A673 (cell line): ENCODE measurements at regions not wholly inside any gene's neighbourhood (a gene's known extent, or its start where the extent isn't known, plus 50 kb on each side); places are given as distances from the start of the nearest gene placed in this dataset.

Experiments used
- BruUV-seq: library from RNA; stranded (reverse); fragments of 400-500 nt; replicated peaks from 2 replicates; lab custom pipeline; 2021; lab: Mats Ljungman, UMichigan
- CTCF ChIA-PET: fragments of 300-600 bp; sonication (Branson Sonifier 250); formaldehyde crosslinking; loops from one replicate; lab custom pipeline; 2022; ENCODE audit warnings: antibody characterized with exemption; lab: Charles Lee
- POLR2A ChIA-PET: fragments of 300-600 bp; sonication (Branson Sonifier 250); formaldehyde crosslinking; loops from one replicate; lab custom pipeline; 2022; ENCODE audit warnings: antibody characterized with exemption; ENCODE audit not compliant: low non-redundant PET; lab: Charles Lee
- DNase-seq: peaks from one replicate; pipeline ENCODE4 v3.0.0-alpha.2; 2015; ENCODE audit warnings: low spot score
- H3K27ac ChIP-seq: fragments of 200-600 bp; sonication (generic); 2 replicates; pipeline ENCODE4 v1.5.1; 2016; ENCODE audit warnings: mixed run types, low read depth, mild to moderate bottlenecking, mixed read lengths, antibody characterized with exemption, low read length; ENCODE audit not compliant: poor library complexity, severe bottlenecking
- H3K27me3 ChIP-seq: fragments of 200-600 bp; sonication (generic); replicated peaks from 2 replicates; pipeline ENCODE4 v1.6.1; 2017; ENCODE audit warnings: mixed run types, low read depth, mild to moderate bottlenecking, mixed read lengths, antibody characterized with exemption, low read length; ENCODE audit not compliant: insufficient read depth, poor library complexity
- H3K36me3 ChIP-seq: fragments of 200-600 bp; sonication (generic); 2 replicates; pipeline ENCODE4 v1.6.1; 2016; ENCODE audit warnings: mixed run types, mild to moderate bottlenecking, mixed read lengths, antibody characterized with exemption, low read length; ENCODE audit not compliant: insufficient read depth, poor library complexity, severe bottlenecking
- H3K4me1 ChIP-seq: fragments of 200-600 bp; sonication (generic); 2 replicates; pipeline ENCODE4 v1.6.1; 2017; ENCODE audit warnings: mixed run types, mild to moderate bottlenecking, mixed read lengths, antibody characterized with exemption, low read length; ENCODE audit not compliant: insufficient read depth, poor library complexity, severe bottlenecking
- H3K4me3 ChIP-seq: fragments of 200-600 bp; sonication (generic); 2 replicates; pipeline ENCODE4 v1.5.1; 2016; ENCODE audit warnings: low read depth, mixed run types, mild to moderate bottlenecking, mixed read lengths, low read length; ENCODE audit not compliant: poor library complexity, severe bottlenecking
- H3K9me3 ChIP-seq: fragments of 200-600 bp; sonication (generic); 2 replicates; pipeline ENCODE4 v1.6.1; 2016; ENCODE audit warnings: mixed run types, low read depth, mild to moderate bottlenecking, mixed read lengths, antibody characterized with exemption, low read length; ENCODE audit not compliant: poor library complexity, severe bottlenecking
- EZH2 ChIP-seq: fragments of 200-600 bp; sonication (generic); IDR thresholded peaks from 2 replicates; pipeline ENCODE4 v1.6.1; 2017; ENCODE audit warnings: borderline replicate concordance, low read depth, mild to moderate bottlenecking, mixed read lengths, antibody characterized with exemption, low read length; ENCODE audit not compliant: poor library complexity, severe bottlenecking
- intact Hi-C: fragments of 100-400 bp; cut with micrococcal nuclease; formaldehyde crosslinking; loops from one replicate; pipeline ENCODE4 v1.10.0; 2022; ENCODE audit not compliant: unreplicated experiment
- TF ChIP-seq, protein P1 (sequence below): fragments of 300-800, 200-600 bp; sonication (generic); conservative IDR thresholded peaks from 2 replicates; pipeline ENCODE4 v1.5.1; 2017; ENCODE audit warnings: low read depth, mild to moderate bottlenecking, antibody characterized with exemption, low read length, moderate library complexity, mixed read lengths

DNA sequence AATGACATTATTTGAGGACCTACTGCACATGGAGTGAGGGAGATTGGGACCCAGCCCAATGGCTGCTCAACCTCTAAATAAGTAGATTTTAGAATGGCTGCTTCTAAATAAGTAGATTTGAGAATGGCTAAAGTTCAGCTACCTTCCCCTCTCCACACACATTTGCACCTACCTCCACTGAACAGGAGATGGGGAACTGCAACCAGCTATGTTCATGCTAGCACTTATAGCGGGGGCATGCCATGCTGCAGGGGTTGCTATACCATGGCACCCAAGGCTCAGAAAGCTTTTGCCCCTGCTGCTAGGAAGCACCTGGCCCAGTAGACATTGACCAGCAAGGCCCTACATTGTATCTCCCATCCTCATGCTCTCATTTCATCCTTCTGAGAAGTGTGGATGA, 70.2 kb upstream of the MAOA start:
- intact Hi-C loops = no loop called here
- H3K9me3 ChIP-seq = no peaks in the 10 kb centered on the region
- DNase-seq = no peak
- no TSS peak for BruUV-seq
- H3K27ac ChIP-seq = no peak overlapping the region
- H3K27me3 ChIP-seq = no peaks in the 10 kb centered on the region
- H3K4me3 ChIP-seq = no peak overlapping the region
- no peaks in the 10 kb centered on the region for H3K36me3 ChIP-seq
- H3K4me1 ChIP-seq = no peaks in the 10 kb centered on the region
- CTCF ChIA-PET = no interaction called here
- POLR2A ChIA-PET = no interaction called here
- TF ChIP-seq, protein P1, sequence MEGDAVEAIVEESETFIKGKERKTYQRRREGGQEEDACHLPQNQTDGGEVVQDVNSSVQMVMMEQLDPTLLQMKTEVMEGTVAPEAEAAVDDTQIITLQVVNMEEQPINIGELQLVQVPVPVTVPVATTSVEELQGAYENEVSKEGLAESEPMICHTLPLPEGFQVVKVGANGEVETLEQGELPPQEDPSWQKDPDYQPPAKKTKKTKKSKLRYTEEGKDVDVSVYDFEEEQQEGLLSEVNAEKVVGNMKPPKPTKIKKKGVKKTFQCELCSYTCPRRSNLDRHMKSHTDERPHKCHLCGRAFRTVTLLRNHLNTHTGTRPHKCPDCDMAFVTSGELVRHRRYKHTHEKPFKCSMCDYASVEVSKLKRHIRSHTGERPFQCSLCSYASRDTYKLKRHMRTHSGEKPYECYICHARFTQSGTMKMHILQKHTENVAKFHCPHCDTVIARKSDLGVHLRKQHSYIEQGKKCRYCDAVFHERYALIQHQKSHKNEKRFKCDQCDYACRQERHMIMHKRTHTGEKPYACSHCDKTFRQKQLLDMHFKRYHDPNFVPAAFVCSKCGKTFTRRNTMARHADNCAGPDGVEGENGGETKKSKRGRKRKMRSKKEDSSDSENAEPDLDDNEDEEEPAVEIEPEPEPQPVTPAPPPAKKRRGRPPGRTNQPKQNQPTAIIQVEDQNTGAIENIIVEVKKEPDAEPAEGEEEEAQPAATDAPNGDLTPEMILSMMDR = no peak
- no peak for TF ChIP-seq EZH2

DNA sequence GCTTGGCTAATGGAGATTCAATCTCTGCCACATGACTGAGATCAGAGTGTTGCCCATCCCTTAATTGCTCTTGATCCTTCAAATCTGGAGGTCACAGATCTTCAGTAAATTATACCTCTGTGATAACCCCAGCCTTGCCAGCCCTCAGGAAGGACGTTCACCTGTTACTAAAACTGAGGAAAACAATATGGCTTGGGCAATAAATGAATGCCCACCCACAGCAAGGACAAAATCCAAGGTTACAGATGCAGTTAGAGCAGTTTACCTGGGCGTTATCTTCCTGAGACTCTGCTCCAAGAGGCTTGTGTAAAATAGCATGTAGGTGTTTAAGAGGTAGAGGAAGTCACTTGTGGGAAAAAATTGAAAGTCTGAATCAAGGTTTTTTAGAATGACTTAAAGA, 69.3 kb upstream of the MAOA start:
- no TSS peak for BruUV-seq
- no peak overlapping the region for H3K4me3 ChIP-seq
- no peaks in the 10 kb centered on the region for H3K4me1 ChIP-seq
- no peak overlapping the region for H3K27ac ChIP-seq
- TF ChIP-seq, protein P1 = no peak
- no peak for TF ChIP-seq EZH2
- H3K27me3 ChIP-seq = no peaks in the 10 kb centered on the region
- ChIA-PET CTCF (no interaction called here), POLR2A (no interaction called here)
- DNase-seq = no peak
- no peaks in the 10 kb centered on the region for H3K9me3 ChIP-seq
- intact Hi-C loops = no loop called here
- no peaks in the 10 kb centered on the region for H3K36me3 ChIP-seq

DNA sequence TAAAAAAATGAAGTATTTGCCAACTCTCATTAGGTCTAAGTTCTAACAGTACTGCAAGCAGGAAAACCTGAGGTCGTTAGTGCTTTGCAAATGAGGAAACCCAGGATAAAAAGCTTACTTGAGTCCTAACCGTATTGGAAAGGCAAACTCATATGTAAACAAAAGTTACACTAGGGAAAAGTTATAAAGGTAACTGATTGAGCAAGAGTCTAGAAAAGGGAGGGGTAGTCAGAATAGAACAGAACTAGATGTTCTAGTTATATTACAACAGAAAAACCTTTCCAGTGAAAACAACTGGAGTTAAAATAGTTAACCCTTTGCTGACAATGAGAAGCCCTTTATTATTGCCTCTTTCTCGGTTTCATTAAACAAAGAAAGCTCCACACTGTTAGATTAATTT, 66.4 kb upstream of the MAOA start:
- no peak overlapping the region for H3K4me3 ChIP-seq
- DNase-seq = no peak
- H3K9me3 ChIP-seq = no peaks in the 10 kb centered on the region
- H3K27me3 ChIP-seq = no peaks in the 10 kb centered on the region
- POLR2A ChIA-PET = no interaction called here
- intact Hi-C loops = no loop called here
- H3K36me3 ChIP-seq = no peaks in the 10 kb centered on the region
- no TSS peak for BruUV-seq
- H3K27ac ChIP-seq = no peak overlapping the region
- no peak for TF ChIP-seq EZH2
- TF ChIP-seq, protein P1 = no peak
- H3K4me1 ChIP-seq = no peaks in the 10 kb centered on the region
- CTCF ChIA-PET = no interaction called here
